ENCODE measurements at regions not wholly inside any gene's neighbourhood (a gene's known extent, or its start where the extent isn't known, plus 50 kb on each side); places are given as distances from the start of the nearest gene placed in this dataset.
"Not testable (repeated sequence)": the region's sequence is repeated elsewhere in the genome, so short reads cannot be mapped to it uniquely, and the experiment has no call there.

- no peak for ATAC-seq
- no peak for DNase-seq (ENCODE audit: low spot score)
These were observed 811.9 kb upstream of the PCDH7 start for GRCh38 chr4:29908276-29908675.

- ATAC-seq (no peak), DNase-seq (ENCODE audit: low spot score) (no peak)
These were observed 792.3 kb upstream of the PCDH7 start for GRCh38 chr4:29927895-29928294.

- ATAC-seq, result no peak
- DNase-seq (ENCODE audit: low spot score), result no peak
These were observed 771.7 kb upstream of the PCDH7 start for GRCh38 chr4:29948451-29948850.

GRCh38 chr4:29948858-29949257, 771.3 kb upstream of the PCDH7 start:
- no peak for ATAC-seq
- DNase-seq (ENCODE audit: low spot score), result no peak

- ATAC-seq (no peak), DNase-seq (ENCODE audit: low spot score) (no peak)
These were observed 753.8 kb upstream of the PCDH7 start for GRCh38 chr4:29966386-29966785.

- no peak for ATAC-seq
- no peak for DNase-seq (ENCODE audit: low spot score)
These were observed 749.5 kb upstream of the PCDH7 start for GRCh38 chr4:29970626-29971025.

GRCh38 chr4:29972121-29972520, 748.0 kb upstream of the PCDH7 start:
- ATAC-seq (no peak), DNase-seq (ENCODE audit: low spot score) (no peak)

GRCh38 chr4:29983890-29984289, 736.3 kb upstream of the PCDH7 start:
- no peak for ATAC-seq
- DNase-seq (ENCODE audit: low spot score), result no peak

- no peak for DNase-seq (ENCODE audit: low spot score)
- ATAC-seq, result no peak
These were observed 718.5 kb upstream of the PCDH7 start for GRCh38 chr4:30001628-30002027.

GRCh38 chr4:30002341-30002740, 717.8 kb upstream of the PCDH7 start:
- DNase-seq (ENCODE audit: low spot score) (no peak), ATAC-seq (no peak)

- no peak for DNase-seq (ENCODE audit: low spot score)
- no peak for ATAC-seq
These were observed 714.2 kb upstream of the PCDH7 start for GRCh38 chr4:30005995-30006394.

- ATAC-seq (no peak), DNase-seq (ENCODE audit: low spot score) (no peak)
These were observed 695.6 kb upstream of the PCDH7 start for GRCh38 chr4:30024526-30024925.

- ATAC-seq (no peak), DNase-seq (ENCODE audit: low spot score) (no peak)
These were observed 691.3 kb upstream of the PCDH7 start for GRCh38 chr4:30028826-30029225.

GRCh38 chr4:30056016-30056766, 664.0 kb upstream of the PCDH7 start:
- no peak for DNase-seq (ENCODE audit: low spot score)
- ATAC-seq, result no peak

GRCh38 chr4:30068234-30068633, 651.9 kb upstream of the PCDH7 start:
- DNase-seq (ENCODE audit: low spot score) (no peak), ATAC-seq (no peak)

- ATAC-seq (no peak), DNase-seq (ENCODE audit: low spot score) (no peak)
These were observed 647.0 kb upstream of the PCDH7 start for GRCh38 chr4:30073011-30073710.

- DNase-seq (ENCODE audit: low spot score); ATAC-seq: not testable (repeated sequence)
These were observed 627.6 kb upstream of the PCDH7 start for GRCh38 chr4:30092420-30093128.

- no peak for ATAC-seq
- DNase-seq (ENCODE audit: low spot score), result no peak
These were observed 625.3 kb upstream of the PCDH7 start for GRCh38 chr4:30094887-30095286.

GRCh38 chr4:30103455-30103854, 616.7 kb upstream of the PCDH7 start:
- ATAC-seq, result no peak
- no peak for DNase-seq (ENCODE audit: low spot score)

GRCh38 chr4:30116401-30116800, 603.8 kb upstream of the PCDH7 start:
- no peak for DNase-seq (ENCODE audit: low spot score)
- ATAC-seq, result no peak

GRCh38 chr4:30117433-30117832, 602.7 kb upstream of the PCDH7 start:
- DNase-seq (ENCODE audit: low spot score), result no peak
- no peak for ATAC-seq

- ATAC-seq (no peak), DNase-seq (ENCODE audit: low spot score) (no peak)
These were observed 597.5 kb upstream of the PCDH7 start for GRCh38 chr4:30122711-30123110.
